Fibroblast of skin of left biceps (primary cell): ENCODE measurements at regions not wholly inside any gene's neighbourhood (a gene's known extent, or its start where the extent isn't known, plus 50 kb on each side); places are given as distances from the start of the nearest gene placed in this dataset.
A peak's percentile ranks its signal among the peaks of the same experiment; 100 is the strongest.
"Not testable (repeated sequence)": the region's sequence is repeated elsewhere in the genome, so short reads cannot be mapped to it uniquely, and the experiment has no call there.

Experiments used
- DNase-seq, 2 experiments: peaks; one replicate each; pipeline ENCODE4 v3.0.0-alpha.2; 2013; ENCODE audit warnings: low read depth in 2 of 2

- DNase-seq = no peak
These were observed 156.9 kb upstream of the TTC29 start for GRCh38 chr4:147102596-147102995.

- peak; percentile 65 to 66 for DNase-seq
These were observed 157.8 kb upstream of the TTC29 start for GRCh38 chr4:147103403-147103946.

GRCh38 chr4:147104768-147105167 is 159.1 kb upstream of the TTC29 start:
- no peak for DNase-seq

GRCh38 chr4:147108409-147108808 is 162.7 kb upstream of the TTC29 start:
- no peak for DNase-seq

GRCh38 chr4:147109800-147110199 is 164.1 kb upstream of the TTC29 start:
- no peak for DNase-seq

- no peak for DNase-seq
These were observed 165.1 kb upstream of the TTC29 start for GRCh38 chr4:147110473-147111367.

- DNase-seq = not testable (repeated sequence)
These were observed 166.5 kb upstream of the TTC29 start for GRCh38 chr4:147112196-147112595.

GRCh38 chr4:147117431-147117830 is 171.8 kb upstream of the TTC29 start:
- no peak for DNase-seq

GRCh38 chr4:147118528-147118927 is 172.9 kb upstream of the TTC29 start:
- no peak for DNase-seq

GRCh38 chr4:147122685-147123084 is 177.0 kb upstream of the TTC29 start:
- DNase-seq = no peak

- peak in 1 of 2 experiments; percentile 24 for DNase-seq
These were observed 177.5 kb upstream of the TTC29 start for GRCh38 chr4:147123146-147123545.

GRCh38 chr4:147128787-147129186 is 183.1 kb upstream of the TTC29 start:
- DNase-seq = no peak

GRCh38 chr4:147129687-147130086 is 184.0 kb upstream of the TTC29 start:
- DNase-seq = no peak

- DNase-seq = no peak
These were observed 189.0 kb upstream of the TTC29 start for GRCh38 chr4:147134536-147135210.

GRCh38 chr4:147136310-147136709 is 190.6 kb upstream of the TTC29 start:
- no peak for DNase-seq

GRCh38 chr4:147136751-147137150 is 191.1 kb upstream of the TTC29 start:
- DNase-seq = no peak

- DNase-seq = no peak
These were observed 191.6 kb upstream of the TTC29 start for GRCh38 chr4:147137280-147137679.

GRCh38 chr4:147138171-147138570 is 192.5 kb upstream of the TTC29 start:
- no peak for DNase-seq

GRCh38 chr4:147139455-147140198 is 194.0 kb upstream of the TTC29 start:
- no peak for DNase-seq

- DNase-seq = no peak
These were observed 206.1 kb upstream of the TTC29 start for GRCh38 chr4:147151763-147152162.

- DNase-seq = no peak
These were observed 212.4 kb upstream of the TTC29 start for GRCh38 chr4:147157860-147158701.
